Type B pancreatic cell (in vitro differentiated cells): ENCODE measurements at regions not wholly inside any gene's neighbourhood (a gene's known extent, or its start where the extent isn't known, plus 50 kb on each side); places are given as distances from the start of the nearest gene placed in this dataset.
A peak's percentile ranks its signal among the peaks of the same experiment; 100 is the strongest.
"Not testable (repeated sequence)": the region's sequence is repeated elsewhere in the genome, so short reads cannot be mapped to it uniquely, and the experiment has no call there.

ENCODE experiments used
- DNase-seq: peaks from one replicate; pipeline ENCODE4 v3.0.0; 2021; ENCODE audit warnings: mixed read lengths; ENCODE audit not compliant: unreplicated experiment; ENCODE audit errors: extremely low spot score
- H3K27ac Mint-ChIP-seq: 2 replicates; pipeline ENCODE4 v1.8.0; 2021; ENCODE audit warnings: mild to moderate bottlenecking, mixed read lengths
- H3K27me3 Mint-ChIP-seq: 2 replicates; pipeline ENCODE4 v1.8.0; 2021; ENCODE audit warnings: mixed read lengths
- H3K36me3 Mint-ChIP-seq: 2 replicates; pipeline ENCODE4 v1.8.0; 2021; ENCODE audit warnings: mixed read lengths
- H3K4me1 Mint-ChIP-seq: one replicate; pipeline ENCODE4 v1.8.0; 2021; ENCODE audit warnings: mixed read lengths; ENCODE audit not compliant: unreplicated experiment
- H3K4me3 Mint-ChIP-seq: 2 replicates; pipeline ENCODE4 v1.8.0; 2021; ENCODE audit warnings: mild to moderate bottlenecking, mixed read lengths
- H3K9me3 Mint-ChIP-seq: 2 replicates; pipeline ENCODE4 v1.8.0; 2021; ENCODE audit warnings: mixed read lengths
- CTCF ChIP-seq: fragments of 200-600 bp; sonication (generic); conservative IDR thresholded peaks from 2 replicates; pipeline ENCODE4 v1.5.0; 2021; ENCODE audit warnings: antibody characterized with exemption, mild to moderate bottlenecking

DNA sequence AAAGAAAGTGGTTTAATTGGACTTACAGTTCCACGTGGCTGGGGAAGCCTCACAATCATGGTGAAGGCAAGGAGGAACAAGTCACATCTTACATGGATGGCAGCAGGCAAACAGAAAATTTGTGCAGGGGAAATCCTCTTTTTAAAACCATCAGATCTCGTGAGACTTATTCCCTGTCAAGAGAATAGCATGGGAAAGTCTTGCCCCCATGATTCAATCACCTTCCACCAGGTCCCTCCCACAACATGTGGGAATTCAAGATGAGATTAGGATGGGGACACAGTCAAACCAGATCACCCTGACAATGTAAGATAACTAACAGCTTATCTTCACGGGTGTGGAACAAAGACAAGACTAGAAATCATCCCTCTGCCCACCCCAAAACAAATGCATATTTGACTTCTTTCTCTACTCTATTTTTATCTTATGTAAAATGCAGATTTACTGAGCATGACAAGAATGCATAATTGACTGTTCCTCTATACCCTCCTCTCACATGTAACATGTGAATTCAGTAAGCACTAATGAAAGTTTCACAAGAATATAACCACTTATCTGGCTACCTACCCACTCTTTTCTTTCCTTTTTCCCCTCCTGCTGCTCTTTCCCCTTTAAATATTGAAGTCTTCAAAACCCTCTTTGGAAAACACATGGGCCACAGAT, 110.8 kb upstream of the METTL14 start:
- H3K9me3 Mint-ChIP-seq, H3K4me1 Mint-ChIP-seq, H3K36me3 Mint-ChIP-seq, DNase-seq, H3K4me3 Mint-ChIP-seq, H3K27me3 Mint-ChIP-seq: not testable (repeated sequence)
- H3K27ac Mint-ChIP-seq: peak overlapping the region; percentile 61

DNA sequence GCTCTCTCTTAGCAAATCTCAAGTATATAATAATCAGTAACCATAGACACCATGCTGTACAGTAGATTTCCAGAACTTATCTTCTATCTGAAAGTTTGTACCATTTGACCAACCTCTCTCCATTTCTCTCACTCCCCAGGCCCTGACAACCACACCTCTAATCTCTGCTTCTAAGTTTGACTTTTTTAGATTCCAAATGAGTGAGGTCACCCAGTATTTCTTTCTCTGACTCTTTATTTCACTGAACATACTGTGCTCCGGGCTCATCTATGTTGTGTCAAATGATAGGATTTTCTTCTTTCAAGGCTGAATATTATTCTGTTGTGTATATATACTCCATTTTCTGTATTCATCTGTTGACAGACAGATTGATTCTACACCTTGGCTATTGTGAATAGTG, 110.1 kb upstream of the METTL14 start:
- DNase-seq, H3K4me1 Mint-ChIP-seq, H3K9me3 Mint-ChIP-seq, H3K27me3 Mint-ChIP-seq, H3K36me3 Mint-ChIP-seq, H3K4me3 Mint-ChIP-seq: not testable (repeated sequence)
- H3K27ac Mint-ChIP-seq: peak overlapping the region; percentile 52

- H3K9me3 Mint-ChIP-seq, DNase-seq, H3K36me3 Mint-ChIP-seq, H3K4me3 Mint-ChIP-seq, H3K27me3 Mint-ChIP-seq, H3K4me1 Mint-ChIP-seq, H3K27ac Mint-ChIP-seq: not testable (repeated sequence)
Observed at GRCh38 chr4:118575726-118576125, 109.5 kb upstream of the METTL14 start.

DNA sequence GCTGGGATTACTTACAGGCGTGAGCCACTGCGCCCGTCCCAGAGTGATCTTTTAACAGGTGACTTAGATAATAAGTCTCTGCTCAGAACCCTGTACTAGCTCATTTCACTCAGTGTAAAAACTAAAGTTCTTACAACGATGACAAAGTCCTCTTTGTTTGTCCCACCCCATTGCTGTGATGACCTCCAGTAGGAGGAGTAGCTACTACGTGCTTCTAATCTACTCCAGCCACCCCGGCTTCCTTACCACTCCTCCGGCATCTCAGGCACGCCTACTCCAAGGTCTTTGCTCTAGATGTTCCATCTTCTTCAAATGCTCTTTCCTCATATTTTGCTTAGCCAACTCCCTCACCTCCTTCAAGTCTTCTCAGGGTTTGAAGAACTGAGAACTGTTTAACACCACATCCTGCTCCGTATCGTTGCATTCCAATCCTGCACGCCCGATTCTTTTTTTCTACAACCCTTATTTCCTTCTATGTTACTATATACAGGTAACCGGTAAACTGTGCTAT, 108.4 kb upstream of the METTL14 start:
- not testable (repeated sequence) for H3K36me3 Mint-ChIP-seq, H3K27me3 Mint-ChIP-seq, DNase-seq, H3K9me3 Mint-ChIP-seq, H3K4me1 Mint-ChIP-seq, H3K4me3 Mint-ChIP-seq
- H3K27ac Mint-ChIP-seq: peak overlapping the region; percentile 33

- Mint-ChIP-seq H3K4me1 (no peaks in the 10 kb centered on the region), H3K27me3 (peaks cover 27% of the 10 kb centered on the region), H3K4me3 (no peak overlapping the region), H3K27ac (no peak overlapping the region), H3K9me3 (no peaks in the 10 kb centered on the region), H3K36me3 (no peaks in the 10 kb centered on the region)
- no peak for DNase-seq
- no peak for TF ChIP-seq CTCF
Observed at GRCh38 chr4:118585015-118585414, 100.2 kb upstream of the METTL14 start.

DNA sequence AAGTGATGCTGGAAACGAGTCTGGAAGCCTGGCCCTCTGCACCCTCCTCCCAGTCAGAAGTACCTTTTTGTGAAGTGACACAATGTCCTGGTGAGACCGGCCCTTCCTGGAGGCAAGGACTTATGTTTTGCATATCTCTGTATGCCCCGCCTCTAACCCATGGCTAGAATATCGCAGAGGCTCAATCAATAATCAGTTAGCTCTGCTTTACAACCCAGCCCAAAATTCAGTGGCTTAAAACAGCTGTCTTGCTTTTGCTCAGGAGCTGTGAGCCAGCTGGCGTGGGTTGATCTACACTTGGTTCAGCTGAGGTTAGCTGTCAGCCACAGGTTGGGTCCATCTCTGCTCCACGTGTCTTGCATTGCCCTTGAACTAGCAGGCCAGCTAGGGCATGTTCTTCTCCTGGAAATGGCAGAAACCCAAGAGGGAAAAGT, 98.8 kb upstream of the METTL14 start:
- DNase-seq: no peak
- H3K27me3 Mint-ChIP-seq: peaks cover 28% of the 10 kb centered on the region

DNA sequence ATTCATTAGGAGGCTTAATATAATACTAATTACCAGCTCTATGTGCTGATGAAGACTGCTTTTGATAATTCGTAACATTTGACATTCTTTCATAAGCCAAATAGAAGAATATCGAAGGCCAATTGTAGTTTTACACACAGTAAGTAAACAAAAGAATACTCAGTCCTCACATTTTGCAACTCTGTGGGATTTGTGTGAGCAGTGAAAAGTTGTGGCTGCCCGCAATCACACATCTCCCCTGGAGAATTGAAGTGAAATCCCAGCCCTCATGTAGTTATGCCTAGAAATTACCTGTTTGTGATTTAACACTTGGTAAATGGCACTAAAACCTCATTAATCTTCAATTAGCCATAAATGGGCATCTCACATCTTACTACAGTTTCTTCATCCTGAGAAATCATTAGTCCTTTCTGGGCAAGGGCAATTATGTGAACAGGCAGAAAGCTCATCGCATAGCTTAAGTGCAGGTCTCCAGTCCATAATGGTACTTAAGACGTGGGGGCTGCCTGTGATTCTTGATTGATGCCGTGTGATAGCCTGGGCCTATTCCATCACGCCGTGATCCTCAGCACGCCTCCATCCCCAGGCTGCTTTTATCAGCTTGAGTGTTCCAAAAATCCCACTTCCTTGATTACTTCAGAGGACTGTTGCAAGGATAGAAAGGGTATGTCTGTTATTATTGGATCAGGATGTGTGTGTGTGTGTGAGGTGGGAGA, 97.9 kb upstream of the METTL14 start:
- no peaks in the 10 kb centered on the region for H3K9me3 Mint-ChIP-seq
- no peak overlapping the region for H3K4me3 Mint-ChIP-seq
- DNase-seq: no peak
- H3K4me1 Mint-ChIP-seq: peaks cover 8% of the 10 kb centered on the region
- peaks cover 4% of the 10 kb centered on the region for H3K36me3 Mint-ChIP-seq
- peaks cover 28% of the 10 kb centered on the region for H3K27me3 Mint-ChIP-seq
- no peak overlapping the region for H3K27ac Mint-ChIP-seq
- TF ChIP-seq CTCF: no peak

More for the DNA sequence above, 98.8 kb upstream of the METTL14 start:
- no peak for TF ChIP-seq CTCF
- H3K4me1 Mint-ChIP-seq: peaks cover 4% of the 10 kb centered on the region
- no peak overlapping the region for H3K27ac Mint-ChIP-seq
- no peaks in the 10 kb centered on the region for H3K9me3 Mint-ChIP-seq
- no peak overlapping the region for H3K4me3 Mint-ChIP-seq
- no peaks in the 10 kb centered on the region for H3K36me3 Mint-ChIP-seq
